Keratinocyte (primary cell): ENCODE measurements at regions not wholly inside any gene's neighbourhood (a gene's known extent, or its start where the extent isn't known, plus 50 kb on each side); places are given as distances from the start of the nearest gene placed in this dataset.

Experiments
- DNase-seq: peaks from one replicate; pipeline ENCODE4 v3.0.0-alpha.2; 2011; ENCODE audit warnings: low read depth, missing footprints, low spot score
- FAIRE-seq: peaks from 2 replicates; lab custom pipeline; 2011; peaks lifted over from hg19 to GRCh38; lab: Jason Lieb, UNC
- H2AFZ ChIP-seq: 2 replicates; pipeline ENCODE4 v1.6.0; 2012; ENCODE audit warnings: low read length, control low read depth, inconsistent platforms; ENCODE audit not compliant: control insufficient read depth
- H3K27ac ChIP-seq: 2 replicates; pipeline ENCODE4 v1.5.1; 2011; ENCODE audit warnings: low read length; ENCODE audit not compliant: control insufficient read depth, insufficient read depth
- H3K27me3 ChIP-seq: 3 replicates; pipeline ENCODE4 v1.6.0; 2011; ENCODE audit warnings: low read length; ENCODE audit not compliant: control insufficient read depth, insufficient read depth; ENCODE audit errors: extremely low read depth
- H3K36me3 ChIP-seq, 2 experiments: 2 replicates in 1 of 2; 3 replicates in 1 of 2; pipeline ENCODE4 v1.5.1; 2011; ENCODE audit warnings: low read length in 2 of 2, mild to moderate bottlenecking in 1 of 2; ENCODE audit not compliant: control insufficient read depth in 2 of 2, insufficient read depth in 2 of 2; ENCODE audit errors: extremely low read depth in 1 of 2
- H3K4me1 ChIP-seq: 3 replicates; pipeline ENCODE4 v1.5.1; 2011; ENCODE audit warnings: low read length; ENCODE audit not compliant: control insufficient read depth, insufficient read depth; ENCODE audit errors: extremely low read depth
- H3K4me2 ChIP-seq: 3 replicates; pipeline ENCODE4 v1.6.0; 2011; ENCODE audit warnings: low read depth, low read length; ENCODE audit not compliant: control insufficient read depth, insufficient read depth; ENCODE audit errors: extremely low read depth
- H3K4me3 ChIP-seq, 3 experiments: fragments of 200-600 bp in 1 of 3; sonication (generic) in 1 of 3; 2 replicates in 2 of 3; 3 replicates in 1 of 3; pipeline ENCODE4 v1.5.1; 2011 to 2016; ENCODE audit warnings: low read length in 3 of 3, mild to moderate bottlenecking in 3 of 3, control low read depth in 2 of 3, inconsistent platforms in 1 of 3, low read depth in 1 of 3, mixed read lengths in 1 of 3, mixed run types in 1 of 3, moderate library complexity in 1 of 3; ENCODE audit not compliant: control insufficient read depth in 2 of 3, insufficient read depth in 2 of 3; ENCODE audit errors: extremely low read depth in 1 of 3
- H3K79me2 ChIP-seq: 2 replicates; pipeline ENCODE4 v1.6.0; 2012; ENCODE audit warnings: low read length; ENCODE audit not compliant: control insufficient read depth, insufficient read depth
- H3K9ac ChIP-seq: 3 replicates; pipeline ENCODE4 v1.6.0; 2011; ENCODE audit warnings: low read length; ENCODE audit not compliant: control insufficient read depth, insufficient read depth; ENCODE audit errors: extremely low read depth
- H3K9me1 ChIP-seq: 3 replicates; pipeline ENCODE4 v1.6.0; 2011; ENCODE audit warnings: low read length; ENCODE audit not compliant: control insufficient read depth, insufficient read depth; ENCODE audit errors: extremely low read depth
- H3K9me3 ChIP-seq: 2 replicates; pipeline ENCODE4 v1.5.1; 2012; ENCODE audit warnings: low read depth, low read length; ENCODE audit not compliant: control insufficient read depth
- H4K20me1 ChIP-seq: 3 replicates; pipeline ENCODE4 v1.6.0; 2011; ENCODE audit warnings: low read length; ENCODE audit not compliant: control insufficient read depth, insufficient read depth; ENCODE audit errors: extremely low read depth
- EZH2 ChIP-seq: IDR thresholded peaks from one replicate; pipeline ENCODE4 v1.6.1; 2012; ENCODE audit warnings: inconsistent platforms, mild to moderate bottlenecking, low read length, moderate library complexity
- dilution Hi-C: fragments of 300-500 bp; cut with MboI; formaldehyde crosslinking; loops from one replicate; pipeline ENCODE4 v1.7.0; 2020; ENCODE audit warnings: low sequenced_read_pairs; ENCODE audit not compliant: extremely low pct_ligation_motif_present
- small RNA-seq, 3 experiments: library from RNA; depleted of rRNA; stranded (forward); fragments of <200 nt; gene quantifications; one replicate each; pipeline ENCODE3, GENCODE V24; 2012; ENCODE audit warnings: low read depth in 3 of 3, low replicate concordance in 1 of 3; ENCODE audit not compliant: insufficient read length in 3 of 3
- TF ChIP-seq, protein P1 (sequence below), 3 experiments: IDR thresholded peaks in 1 of 3; conservative IDR thresholded peaks in 1 of 3; optimal IDR thresholded peaks in 1 of 3; 2 replicates in 2 of 3; 3 replicates in 1 of 3; pipeline versions ENCODE3 to v1.5.1; 2011; ENCODE audit warnings: low read length in 3 of 3, mild to moderate bottlenecking in 3 of 3, moderate library complexity in 2 of 3, control low read depth in 1 of 3, inconsistent platforms in 1 of 3; ENCODE audit not compliant: insufficient read depth in 2 of 3; ENCODE audit errors: extremely low read depth in 1 of 3

DNA sequence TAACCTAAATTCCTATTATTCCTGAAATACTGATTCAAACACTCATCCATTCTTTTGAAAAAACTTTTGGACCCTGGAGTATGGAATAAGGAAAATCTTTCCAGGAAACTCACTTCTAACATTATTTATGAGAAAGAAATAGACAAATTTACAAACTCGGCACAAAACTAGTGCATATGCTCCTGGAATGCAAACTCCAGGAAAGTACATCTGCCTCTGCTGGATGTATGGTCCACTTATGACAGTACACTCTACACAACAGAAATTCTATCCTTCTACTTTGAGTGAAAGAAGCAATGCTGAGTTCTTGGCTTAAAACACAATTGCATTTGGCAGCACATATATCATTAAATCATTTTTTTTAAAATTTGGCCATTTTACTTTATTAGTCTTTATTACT, 700.5 kb upstream of the STXBP6 start:
- no peak for TF ChIP-seq EZH2
- TF ChIP-seq, protein P1, sequence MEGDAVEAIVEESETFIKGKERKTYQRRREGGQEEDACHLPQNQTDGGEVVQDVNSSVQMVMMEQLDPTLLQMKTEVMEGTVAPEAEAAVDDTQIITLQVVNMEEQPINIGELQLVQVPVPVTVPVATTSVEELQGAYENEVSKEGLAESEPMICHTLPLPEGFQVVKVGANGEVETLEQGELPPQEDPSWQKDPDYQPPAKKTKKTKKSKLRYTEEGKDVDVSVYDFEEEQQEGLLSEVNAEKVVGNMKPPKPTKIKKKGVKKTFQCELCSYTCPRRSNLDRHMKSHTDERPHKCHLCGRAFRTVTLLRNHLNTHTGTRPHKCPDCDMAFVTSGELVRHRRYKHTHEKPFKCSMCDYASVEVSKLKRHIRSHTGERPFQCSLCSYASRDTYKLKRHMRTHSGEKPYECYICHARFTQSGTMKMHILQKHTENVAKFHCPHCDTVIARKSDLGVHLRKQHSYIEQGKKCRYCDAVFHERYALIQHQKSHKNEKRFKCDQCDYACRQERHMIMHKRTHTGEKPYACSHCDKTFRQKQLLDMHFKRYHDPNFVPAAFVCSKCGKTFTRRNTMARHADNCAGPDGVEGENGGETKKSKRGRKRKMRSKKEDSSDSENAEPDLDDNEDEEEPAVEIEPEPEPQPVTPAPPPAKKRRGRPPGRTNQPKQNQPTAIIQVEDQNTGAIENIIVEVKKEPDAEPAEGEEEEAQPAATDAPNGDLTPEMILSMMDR (optimal IDR thresholded peaks at IDR 0.05 in 1 of 3, IDR thresholded peaks at IDR 0.05 in 1 of 3, conservative IDR thresholded peaks at IDR 0.05 in 1 of 3; ENCODE audit: extremely low read depth in 1 of 3, insufficient read depth in 2 of 3, low read length in 3 of 3) = no peak
- dilution Hi-C loops = no loop called here

More for the DNA sequence above, 700.5 kb upstream of the STXBP6 start:
- Histone ChIP-seq H4K20me1 (no peaks in the 10 kb centered on the region), H3K27me3 (no peaks in the 10 kb centered on the region), H2AFZ (no peak overlapping the region), H3K27ac (no peak overlapping the region), H3K9me1 (no peaks in the 10 kb centered on the region), H3K4me3 (no peak overlapping the region), H3K36me3 (no peaks in the 10 kb centered on the region), H3K9me3 (no peaks in the 10 kb centered on the region), H3K79me2 (no peaks in the 10 kb centered on the region), H3K9ac (no peak overlapping the region), H3K4me1 (no peaks in the 10 kb centered on the region), H3K4me2 (no peak overlapping the region)
- FAIRE-seq (no peak), DNase-seq (no peak)

Small RNAs in the stretch of these regions (small RNA-seq; reads per million reads assigned to genes)
- 0 reads per million in 3 experiments for gene RF00440
